Fibroblast of pulmonary artery (primary cell): ENCODE measurements at regions not wholly inside any gene's neighbourhood (a gene's known extent, or its start where the extent isn't known, plus 50 kb on each side); places are given as distances from the start of the nearest gene placed in this dataset.

Experiments used
- DNase-seq: peaks from one replicate; pipeline ENCODE4 v3.0.0-alpha.2; 2010; ENCODE audit warnings: low read depth
- H3K4me3 ChIP-seq: replicated peaks from 2 replicates; pipeline ENCODE4 v1.5.1; 2011; ENCODE audit warnings: low read depth, mild to moderate bottlenecking, control low read depth, low read length, moderate library complexity
- TF ChIP-seq, protein P1 (sequence below): IDR thresholded peaks from 2 replicates; pipeline ENCODE4 v1.5.1; 2011; ENCODE audit warnings: mild to moderate bottlenecking, control low read depth, low read length, inconsistent platforms; ENCODE audit errors: missing control alignments

DNA sequence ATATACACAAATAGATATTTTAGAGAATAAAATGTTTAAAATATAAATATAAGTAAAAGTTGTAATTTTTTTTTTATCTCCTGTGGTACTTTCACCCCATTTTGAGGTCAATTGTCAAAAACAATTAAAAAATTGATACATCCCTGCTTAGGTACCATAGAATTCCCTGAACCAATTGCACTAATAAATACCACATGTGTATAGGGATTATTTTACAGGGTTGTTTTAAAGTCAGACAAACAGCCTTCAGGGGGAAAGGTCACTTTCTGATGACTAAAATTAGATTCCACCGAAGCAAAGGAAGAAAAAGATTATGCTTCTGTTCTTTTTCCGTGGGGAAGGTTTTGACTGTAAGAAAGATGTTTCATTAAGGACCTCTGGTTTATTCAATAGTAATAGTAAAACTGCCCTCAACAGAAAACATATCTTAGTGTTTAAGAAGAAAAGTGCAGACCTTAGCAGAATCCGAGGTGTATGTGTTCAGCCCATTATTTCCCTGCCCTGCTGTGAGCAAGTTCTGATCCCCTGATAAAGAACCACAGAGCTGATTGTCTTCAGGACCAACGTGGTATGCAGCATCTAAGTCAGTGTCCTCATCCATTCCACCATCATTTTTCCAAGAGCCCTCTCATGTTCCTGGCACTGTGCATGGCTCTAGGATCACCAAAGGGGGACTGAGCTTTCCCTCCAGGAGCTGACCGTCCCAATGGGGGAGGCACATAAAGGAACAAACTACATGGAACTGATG lies 132.9 kb upstream of the IL12A start:
- H3K4me3 ChIP-seq: no peak overlapping the region
- no peak for DNase-seq
- TF ChIP-seq, protein P1, sequence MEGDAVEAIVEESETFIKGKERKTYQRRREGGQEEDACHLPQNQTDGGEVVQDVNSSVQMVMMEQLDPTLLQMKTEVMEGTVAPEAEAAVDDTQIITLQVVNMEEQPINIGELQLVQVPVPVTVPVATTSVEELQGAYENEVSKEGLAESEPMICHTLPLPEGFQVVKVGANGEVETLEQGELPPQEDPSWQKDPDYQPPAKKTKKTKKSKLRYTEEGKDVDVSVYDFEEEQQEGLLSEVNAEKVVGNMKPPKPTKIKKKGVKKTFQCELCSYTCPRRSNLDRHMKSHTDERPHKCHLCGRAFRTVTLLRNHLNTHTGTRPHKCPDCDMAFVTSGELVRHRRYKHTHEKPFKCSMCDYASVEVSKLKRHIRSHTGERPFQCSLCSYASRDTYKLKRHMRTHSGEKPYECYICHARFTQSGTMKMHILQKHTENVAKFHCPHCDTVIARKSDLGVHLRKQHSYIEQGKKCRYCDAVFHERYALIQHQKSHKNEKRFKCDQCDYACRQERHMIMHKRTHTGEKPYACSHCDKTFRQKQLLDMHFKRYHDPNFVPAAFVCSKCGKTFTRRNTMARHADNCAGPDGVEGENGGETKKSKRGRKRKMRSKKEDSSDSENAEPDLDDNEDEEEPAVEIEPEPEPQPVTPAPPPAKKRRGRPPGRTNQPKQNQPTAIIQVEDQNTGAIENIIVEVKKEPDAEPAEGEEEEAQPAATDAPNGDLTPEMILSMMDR: no peak

DNA sequence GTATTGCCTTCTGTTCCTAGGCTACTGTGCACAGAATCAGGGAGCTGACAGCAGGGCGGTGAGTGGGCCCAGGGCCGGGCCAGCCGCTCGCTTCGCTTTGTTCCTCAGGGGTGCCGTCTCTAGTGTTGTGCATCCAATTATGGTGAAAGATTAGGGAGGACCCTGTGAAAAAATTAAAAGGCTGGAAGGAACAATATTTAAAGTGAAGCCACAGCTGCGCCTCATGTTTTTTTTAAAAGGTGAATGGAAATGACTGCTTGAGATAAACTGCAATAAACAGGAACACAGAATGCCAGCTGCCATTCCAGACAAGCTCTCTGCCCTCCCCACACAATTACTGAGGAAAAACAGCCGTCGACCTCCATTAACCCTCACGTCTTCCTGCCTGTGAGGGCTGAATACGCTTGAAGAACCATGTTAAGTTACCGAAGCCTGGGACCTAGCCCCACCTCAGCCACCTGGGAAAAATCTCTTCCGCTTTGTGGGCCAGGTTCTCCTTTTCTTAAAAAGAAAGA lies 132.0 kb upstream of the IL12A start:
- no peak for DNase-seq
- TF ChIP-seq, protein P1: no peak
- H3K4me3 ChIP-seq: no peak overlapping the region

DNA sequence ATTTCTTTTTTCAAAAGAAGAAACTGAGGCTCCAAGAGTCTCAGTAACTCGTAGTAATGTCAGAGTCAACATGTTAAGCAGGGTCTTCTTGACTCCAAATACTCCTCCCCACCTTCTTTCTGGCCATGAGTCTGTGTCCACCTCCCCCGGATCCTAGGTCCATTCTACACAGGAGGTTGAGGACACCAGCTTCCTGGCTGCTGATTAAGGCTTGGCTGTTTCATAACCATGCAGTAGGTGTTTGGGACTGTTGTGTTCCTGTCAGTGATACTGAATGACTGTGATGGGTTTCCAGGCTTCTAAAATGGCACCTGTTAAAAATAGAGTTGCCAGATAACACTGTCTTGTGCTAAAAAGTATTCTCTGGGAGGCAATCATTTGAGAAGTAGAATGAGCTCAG lies 130.8 kb upstream of the IL12A start:
- no peak for DNase-seq
- TF ChIP-seq, protein P1: no peak
- no peak overlapping the region for H3K4me3 ChIP-seq

DNA sequence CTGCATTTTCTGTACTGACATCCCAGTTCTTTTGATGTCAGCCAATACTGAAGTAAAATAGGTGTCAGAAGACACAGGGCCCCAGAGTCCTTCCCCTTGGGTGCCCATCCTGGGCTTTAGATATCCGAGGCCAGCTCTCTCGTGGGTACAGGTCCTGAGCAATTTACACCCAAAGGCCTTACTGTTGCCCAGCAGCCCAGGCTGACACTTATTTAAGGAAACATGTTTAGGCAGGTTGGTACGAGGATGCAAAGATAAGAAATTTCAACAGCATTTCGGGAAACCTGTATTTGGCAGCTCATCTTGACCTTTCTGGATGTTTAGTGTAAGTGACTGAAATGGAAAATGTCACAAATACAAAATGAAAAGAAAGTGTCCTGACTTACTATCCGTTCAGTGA lies 130.0 kb upstream of the IL12A start:
- no peak for DNase-seq
- TF ChIP-seq, protein P1: no peak
- H3K4me3 ChIP-seq: no peak overlapping the region

DNA sequence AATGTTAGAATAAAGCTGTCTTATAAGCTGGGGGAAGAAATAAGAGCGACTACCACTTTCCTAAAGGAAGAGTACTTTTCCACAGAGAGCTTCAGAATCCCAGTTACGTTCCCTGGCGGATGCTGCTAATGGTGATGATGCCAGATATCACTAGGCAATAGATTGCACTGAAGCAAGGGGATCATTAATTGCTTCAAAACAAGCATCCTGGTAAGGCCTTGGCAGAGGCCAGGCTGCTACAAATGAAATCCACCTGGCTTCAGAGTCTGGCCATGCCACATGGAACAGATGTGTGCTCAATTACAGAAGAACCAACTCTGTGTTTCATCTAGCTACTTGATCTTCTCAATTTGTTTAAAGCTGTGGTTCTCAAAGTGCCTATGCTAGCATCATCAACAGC lies 129.2 kb upstream of the IL12A start:
- TF ChIP-seq, protein P1: no peak
- no peak for DNase-seq

DNA sequence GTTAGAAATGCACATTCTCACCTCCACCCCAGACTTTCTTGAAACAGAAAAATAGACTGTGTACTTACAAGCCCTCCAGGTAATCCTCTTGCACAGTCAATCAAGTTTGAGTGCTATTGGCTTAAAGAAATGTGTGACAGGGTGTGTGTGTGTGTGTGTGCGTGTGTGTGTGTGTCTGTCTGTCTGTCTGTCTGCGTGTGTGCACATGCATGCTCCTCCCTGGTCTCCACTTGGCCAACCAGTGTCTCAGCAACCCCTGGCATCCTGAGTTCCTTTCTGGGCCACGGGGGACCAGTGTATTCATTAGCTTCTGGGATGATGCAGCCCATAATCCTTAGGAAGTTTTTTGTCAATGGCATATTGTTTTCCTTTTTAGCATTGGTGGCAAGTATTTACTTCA lies 128.8 kb upstream of the IL12A start:
- DNase-seq: no peak
- TF ChIP-seq, protein P1: no peak

More for the DNA sequence above, 129.2 kb upstream of the IL12A start:
- H3K4me3 ChIP-seq: no peak overlapping the region

More for the DNA sequence above, 128.8 kb upstream of the IL12A start:
- no peak overlapping the region for H3K4me3 ChIP-seq
